Esophagus mucosa (tissue), 1 donor: ENCODE measurements at regions not wholly inside any gene's neighbourhood (a gene's known extent, or its start where the extent isn't known, plus 50 kb on each side); places are given as distances from the start of the nearest gene placed in this dataset.

Source experiments
- ATAC-seq: fragments of 200-7000 bp; cut with Tn5 transposase; one replicate; pipeline ENCODE4 v1.9.1; 2020
- donor health status: DM: yes; HTN: yes; CAD: no.

DNA sequence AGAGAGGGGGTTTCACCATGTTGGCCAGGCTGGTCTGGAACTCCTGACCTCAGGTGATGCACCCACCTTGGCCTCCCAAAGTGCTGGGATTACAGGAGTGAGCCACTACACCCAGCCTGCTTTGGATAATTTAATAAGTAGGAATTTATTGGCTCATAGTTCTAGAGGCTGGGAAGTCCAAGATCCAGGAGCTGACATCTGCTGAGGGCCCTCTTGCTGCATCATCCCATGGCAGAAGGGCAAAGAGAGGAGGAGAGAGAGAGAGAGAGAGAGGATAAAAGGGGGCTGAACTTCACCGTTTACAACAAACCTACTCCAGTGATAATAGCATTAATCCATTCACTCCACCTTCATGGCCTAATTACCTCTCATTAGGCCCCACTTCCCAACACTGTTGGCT, 62.0 kb upstream of the HES1 start:
- no peak for ATAC-seq

DNA sequence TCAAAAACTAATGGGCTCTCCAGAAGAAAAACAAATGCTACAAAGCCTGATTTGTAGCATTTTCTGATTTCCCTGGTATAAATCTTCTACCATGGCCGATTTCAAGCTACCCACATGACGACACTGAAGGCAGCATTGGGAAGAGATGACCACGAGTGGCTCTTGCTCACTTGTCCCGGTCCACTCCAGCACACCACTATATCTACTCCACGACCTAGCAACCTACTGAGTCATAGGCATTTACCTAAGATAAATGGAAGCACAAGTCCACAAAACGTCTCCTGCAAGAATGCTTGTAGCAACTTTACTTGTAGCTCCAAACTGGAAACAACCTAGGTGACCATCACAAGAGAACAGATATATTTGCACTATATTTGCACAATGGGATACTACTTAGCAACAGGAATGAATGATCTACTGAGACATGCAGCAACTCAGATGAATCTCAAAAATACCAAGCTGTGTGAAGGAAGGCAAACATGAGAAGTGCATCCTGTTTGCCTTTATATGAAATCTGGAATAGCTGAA, 60.8 kb upstream of the HES1 start:
- ATAC-seq = no peak

DNA sequence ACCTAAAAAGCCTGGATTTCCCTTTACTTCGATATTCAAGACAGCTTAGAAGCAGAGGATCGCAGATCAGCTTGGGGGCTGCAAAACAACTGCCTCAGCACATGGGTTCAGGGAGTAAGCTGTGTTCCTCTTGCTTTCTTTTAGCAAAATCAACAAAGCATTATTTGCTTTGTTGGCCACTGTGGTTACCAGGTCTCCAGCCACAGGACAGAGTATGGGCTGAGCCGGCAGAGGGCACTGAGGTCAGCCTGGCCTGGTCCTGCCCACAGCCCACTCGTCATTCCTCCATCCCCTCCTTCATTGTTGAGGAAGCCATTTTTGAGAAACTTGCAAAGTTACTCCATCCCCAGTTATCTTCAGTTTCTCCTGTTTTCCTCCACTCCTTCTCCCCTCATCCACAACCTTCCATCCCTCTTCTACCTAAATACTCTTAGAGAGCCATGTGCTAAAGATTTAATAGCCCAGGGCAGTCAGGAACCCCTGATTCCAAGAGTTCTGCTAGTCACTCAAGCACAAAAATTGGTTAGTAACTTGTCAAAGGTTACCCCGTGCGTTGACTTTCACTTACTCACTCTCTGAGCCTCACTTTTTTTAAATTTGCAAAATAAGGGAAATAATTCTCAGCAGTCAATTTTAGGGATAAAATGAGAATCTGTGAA, 60.0 kb upstream of the HES1 start:
- no peak for ATAC-seq

DNA sequence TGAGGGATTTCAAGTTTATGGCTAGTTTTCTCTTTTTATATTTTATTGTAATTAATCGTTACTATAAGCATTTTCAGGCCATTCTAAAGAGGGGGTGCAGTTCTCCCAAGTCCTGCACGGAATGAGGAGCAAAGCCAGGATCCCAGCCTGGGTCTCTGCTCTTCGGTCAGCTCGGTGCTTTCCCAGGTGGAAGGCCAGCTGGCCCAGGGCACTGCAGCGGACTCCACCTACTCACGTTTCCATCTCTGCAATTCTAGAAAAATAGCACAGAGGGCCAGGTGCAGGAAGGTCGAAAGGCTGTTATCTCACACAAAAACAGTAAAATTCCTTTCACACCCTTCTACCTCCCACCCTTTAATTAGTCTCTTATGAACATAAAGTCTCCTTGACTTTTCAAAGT, 59.5 kb upstream of the HES1 start:
- ATAC-seq = no peak

DNA sequence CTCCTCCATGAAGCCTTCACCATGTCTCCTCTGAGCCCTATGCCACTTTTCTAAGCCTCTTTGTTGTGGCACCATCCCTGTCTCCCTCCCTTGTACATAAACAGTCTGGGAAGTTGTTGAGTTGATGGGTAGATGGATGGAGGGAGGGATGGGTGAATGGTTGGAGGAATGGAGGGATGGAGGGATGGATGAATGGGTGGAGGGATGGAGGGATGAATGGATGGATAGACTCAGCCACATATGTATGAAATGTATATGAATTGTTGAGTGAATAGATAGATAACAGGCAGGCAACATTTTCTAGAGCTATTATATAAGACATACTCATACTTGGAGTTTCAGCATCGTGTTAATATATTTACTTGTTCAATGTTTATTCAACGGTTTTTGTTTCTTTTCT, 58.3 kb upstream of the HES1 start:
- no peak for ATAC-seq

DNA sequence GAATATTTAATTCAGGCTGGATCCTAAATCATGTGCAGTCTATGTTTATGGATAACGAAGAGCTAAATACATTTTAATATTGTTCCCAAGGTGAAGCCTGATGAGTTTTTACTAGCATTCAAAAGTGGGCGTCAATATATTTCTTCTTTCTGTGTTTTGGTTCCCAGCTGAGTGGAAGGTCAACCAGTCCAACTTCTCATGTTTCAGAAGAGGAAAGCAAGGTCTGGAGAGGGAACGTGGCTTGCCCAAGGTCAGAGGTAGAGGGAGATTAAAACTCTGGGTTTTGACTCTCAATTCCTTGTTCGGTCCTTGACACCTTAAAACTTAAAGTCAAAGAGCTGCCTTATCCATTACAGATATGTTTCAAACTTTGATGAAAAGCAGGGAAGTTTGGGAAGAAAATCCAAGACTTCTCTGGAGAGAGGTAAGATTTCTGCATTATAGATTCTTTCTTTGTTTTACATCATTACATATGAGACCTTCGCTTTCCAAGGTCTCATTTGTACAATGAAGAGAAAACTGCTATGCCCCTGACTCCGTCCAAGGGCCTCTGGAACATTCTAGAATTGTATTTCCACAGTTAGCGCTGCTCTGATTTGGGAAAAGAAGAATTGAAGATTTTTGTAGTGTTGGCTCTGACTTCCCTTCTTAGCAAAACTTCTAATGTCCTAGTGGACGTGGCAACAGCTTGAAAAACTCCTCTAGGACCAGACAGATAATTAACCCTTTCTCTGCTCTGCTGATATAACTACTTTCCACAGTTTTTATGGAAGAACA, 57.7 kb upstream of the HES1 start:
- no peak for ATAC-seq

DNA sequence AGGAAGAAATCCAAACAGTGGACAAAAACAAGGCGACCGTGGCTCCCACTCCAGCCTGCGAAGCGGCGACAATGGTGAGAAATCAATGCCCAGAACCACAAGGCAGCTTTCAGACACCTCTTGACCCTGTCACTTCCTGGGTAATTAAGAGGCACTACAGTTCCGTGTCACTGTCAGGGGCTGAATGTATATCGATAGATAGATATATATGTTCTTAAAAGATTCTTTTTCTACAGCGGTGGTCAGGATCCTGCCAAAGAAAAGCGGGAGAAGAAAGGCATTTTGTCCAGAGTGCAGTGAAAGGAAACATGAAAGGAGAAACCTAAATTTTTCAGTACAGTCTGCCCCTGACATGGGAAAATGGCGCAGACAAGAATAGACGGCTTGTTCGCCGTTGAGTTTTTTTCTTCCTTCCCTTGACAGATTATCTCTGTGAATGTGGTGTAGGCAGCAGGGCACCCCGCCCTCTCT, 56.2 kb upstream of the HES1 start:
- ATAC-seq = no peak

DNA sequence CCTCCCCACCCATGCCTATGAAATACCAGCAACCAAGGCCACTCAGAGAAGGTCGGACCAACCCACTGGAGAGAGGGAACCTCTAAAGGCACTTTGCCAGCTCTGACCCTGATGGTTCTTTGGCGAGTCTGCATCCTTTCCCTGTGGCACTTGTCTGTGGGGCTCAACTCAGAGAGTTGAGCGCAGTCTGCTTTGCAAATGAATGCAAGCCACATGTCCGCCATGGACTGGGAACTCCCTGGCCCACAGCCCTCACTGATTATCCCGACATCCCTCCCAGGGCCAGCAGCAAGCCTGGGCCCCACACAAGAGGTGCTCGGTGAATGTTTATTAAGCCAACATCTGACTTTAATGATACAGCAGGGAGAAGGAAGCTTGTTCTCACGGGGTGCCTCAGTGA, 55.5 kb upstream of the HES1 start:
- ATAC-seq = no peak

DNA sequence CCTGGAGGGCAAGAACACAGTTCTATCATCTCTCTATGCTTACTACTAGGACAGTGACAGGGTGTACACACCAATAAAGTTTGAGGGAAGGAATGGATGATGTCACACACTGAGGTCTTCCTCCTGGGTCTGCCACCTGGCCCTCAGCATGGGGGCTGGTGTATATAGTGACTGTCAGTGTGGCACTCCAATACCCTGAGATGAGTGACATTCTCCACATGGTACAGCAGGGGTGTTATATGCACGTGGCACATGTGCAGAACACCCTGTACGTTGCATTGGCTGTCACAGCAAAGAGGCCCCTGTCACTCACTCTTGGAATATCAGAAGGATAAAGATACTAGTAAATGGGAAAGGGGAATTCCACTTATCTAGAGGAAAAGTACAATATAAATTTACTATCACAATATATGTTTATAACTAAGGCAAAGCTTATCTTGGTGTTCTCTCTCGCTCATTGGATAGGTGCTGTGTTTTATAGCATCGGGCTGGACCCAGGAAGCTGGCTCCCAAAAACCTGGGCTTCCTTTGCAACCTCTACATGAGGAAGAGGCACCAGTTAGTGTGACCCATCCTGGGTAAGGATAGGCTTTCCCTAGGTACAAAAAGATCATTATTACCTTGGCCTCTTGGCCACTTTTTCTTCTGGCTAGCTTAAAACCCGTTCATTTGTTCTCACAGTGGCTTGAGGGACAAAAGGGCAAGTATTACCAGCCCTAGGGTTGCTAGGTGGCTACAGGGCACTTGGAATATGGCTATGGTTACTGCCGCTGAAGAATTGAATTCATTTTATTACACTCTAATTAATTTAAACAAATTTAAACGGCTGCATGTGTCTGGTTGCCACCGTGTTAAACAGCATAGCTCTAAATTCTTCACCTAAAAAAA, 54.8 kb upstream of the HES1 start:
- ATAC-seq = no peak

DNA sequence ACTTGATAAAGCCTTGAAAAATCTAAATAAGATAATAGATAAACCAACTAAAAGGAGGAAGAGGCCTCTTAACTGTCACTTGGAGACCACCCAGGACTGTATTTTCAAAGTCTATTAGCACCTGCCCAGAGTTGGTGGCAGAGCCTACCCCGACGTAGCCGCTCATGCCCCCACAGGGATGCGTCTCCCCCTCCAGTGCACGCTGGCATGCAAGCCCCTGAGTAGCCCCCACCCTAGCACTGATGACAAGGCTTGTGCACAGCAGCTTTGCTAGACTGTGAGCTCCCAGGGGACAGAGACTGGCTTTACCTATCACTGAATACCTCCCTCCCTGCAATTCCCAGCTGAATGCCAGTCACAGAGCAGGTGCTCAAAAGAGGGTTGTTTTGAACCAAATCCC, 54.1 kb upstream of the HES1 start:
- no peak for ATAC-seq

DNA sequence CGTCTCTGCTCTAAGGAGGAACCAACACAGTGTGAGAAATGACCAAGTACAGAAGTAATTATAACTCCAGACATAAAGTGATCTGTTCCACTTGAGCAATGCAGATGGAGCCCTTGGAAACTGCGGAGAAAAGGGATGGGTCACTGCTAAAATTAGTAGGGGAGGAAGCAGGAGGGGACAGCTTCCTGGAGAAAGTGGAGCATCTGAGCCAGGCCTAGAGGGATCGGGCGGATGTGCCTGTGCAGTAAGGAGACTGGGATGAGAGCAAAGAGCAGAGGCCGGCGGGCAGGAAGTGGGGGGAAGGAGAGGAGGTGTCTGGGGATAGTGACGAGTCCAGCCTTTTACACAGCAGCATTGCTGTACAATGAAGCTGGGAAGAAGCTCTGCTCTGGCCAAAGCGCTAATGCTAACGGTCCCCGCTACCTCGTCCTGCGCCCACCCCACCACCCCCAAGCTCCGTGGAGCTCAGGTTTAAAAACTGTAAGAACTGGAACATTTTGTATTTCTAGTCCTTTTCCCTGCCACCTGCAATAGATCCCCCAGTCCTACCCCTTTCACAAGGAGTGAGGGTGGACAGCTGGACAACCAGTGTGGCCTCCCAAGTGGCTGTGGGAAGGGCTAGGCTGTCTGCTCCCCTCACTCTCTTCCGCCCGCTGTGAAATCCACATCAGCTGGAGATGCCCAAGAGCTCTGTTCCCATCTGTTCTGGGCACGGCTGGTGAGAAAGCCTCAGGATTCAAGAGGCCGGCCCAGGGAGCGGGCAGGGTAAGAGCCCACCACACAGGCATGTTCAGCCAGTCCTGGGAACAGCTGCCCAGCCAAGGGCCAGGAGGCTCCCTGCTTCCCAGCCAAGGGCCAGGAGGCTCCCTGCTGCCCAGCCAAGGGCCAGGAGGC, 53.0 kb upstream of the HES1 start:
- ATAC-seq = no peak

DNA sequence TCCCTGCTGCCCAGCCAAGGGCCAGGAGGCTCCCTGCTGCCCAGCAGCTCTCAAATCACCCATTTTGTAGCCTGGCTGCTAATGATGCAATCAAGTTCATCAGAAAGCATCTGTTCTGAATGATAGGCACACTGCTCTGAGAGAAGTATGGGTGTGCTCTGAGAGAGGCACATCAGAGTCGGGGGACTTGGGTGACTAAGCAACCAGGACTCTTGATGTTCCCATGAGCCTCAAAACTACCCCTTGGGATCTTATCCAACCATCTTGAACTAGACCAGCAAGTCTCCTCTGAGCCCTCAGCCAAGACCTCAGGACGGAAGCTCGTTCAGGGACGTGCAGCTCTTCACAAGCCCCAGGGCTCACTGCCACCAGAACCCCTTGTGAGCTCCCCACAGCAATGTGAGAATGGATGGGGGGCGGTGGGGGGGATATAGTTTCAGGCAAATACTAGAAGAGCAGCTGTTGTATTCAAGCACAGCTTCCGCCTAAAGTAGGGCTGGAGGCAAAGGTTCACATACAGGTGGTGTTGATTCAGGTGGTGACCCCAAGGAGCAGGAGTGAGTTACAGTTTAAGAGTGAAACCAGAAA, 52.2 kb upstream of the HES1 start:
- ATAC-seq = no peak

DNA sequence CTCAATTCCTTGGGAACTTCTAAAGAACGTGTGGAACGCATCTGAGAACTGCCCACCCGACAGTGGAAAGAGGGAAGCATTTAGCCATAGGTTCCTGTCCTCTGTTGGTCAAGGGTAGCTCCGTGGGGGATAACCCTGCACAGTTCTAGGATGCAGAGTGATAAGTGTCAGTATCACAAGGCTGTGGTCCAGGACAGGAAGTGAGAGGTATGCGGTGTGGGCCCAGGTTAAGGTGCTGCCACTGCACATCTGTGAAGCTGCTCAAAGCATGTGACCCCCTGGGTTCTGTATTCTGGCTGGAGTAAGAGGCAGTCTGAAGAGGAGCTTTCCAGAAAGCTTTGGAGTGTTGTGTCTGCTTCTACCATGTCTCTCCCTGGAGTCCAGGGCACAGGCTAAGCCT, 51.7 kb upstream of the HES1 start:
- ATAC-seq = no peak
